Adipocyte (in vitro differentiated cells): ENCODE measurements at regions not wholly inside any gene's neighbourhood (a gene's known extent, or its start where the extent isn't known, plus 50 kb on each side); places are given as distances from the start of the nearest gene placed in this dataset.

Experiments
- DNase-seq: peaks from one replicate; pipeline ENCODE4 v3.0.0-alpha.2; 2015; ENCODE audit warnings: low read depth
- H3K27me3 ChIP-seq: replicated peaks from 2 replicates; pipeline ENCODE4 v1.7.0; 2013; ENCODE audit warnings: mild to moderate bottlenecking, low read length, moderate library complexity; ENCODE audit not compliant: control insufficient read depth, insufficient read depth
- H3K36me3 ChIP-seq: 2 replicates; pipeline ENCODE4 v1.7.0; 2013; ENCODE audit warnings: low read length, mild to moderate bottlenecking, moderate library complexity; ENCODE audit not compliant: control insufficient read depth, insufficient read depth, severe bottlenecking
- H3K4me1 ChIP-seq: 2 replicates; pipeline ENCODE4 v1.7.0; 2013; ENCODE audit warnings: mild to moderate bottlenecking, low read length, moderate library complexity; ENCODE audit not compliant: control insufficient read depth, insufficient read depth
- H3K4me3 ChIP-seq: 2 replicates; pipeline ENCODE4 v1.7.0; 2013; ENCODE audit warnings: mild to moderate bottlenecking, low read length, moderate library complexity
- H3K9ac ChIP-seq: 2 replicates; pipeline ENCODE4 v1.7.0; 2013; ENCODE audit warnings: mild to moderate bottlenecking, low read length, moderate library complexity
- H3K9me3 ChIP-seq: 2 replicates; pipeline ENCODE4 v1.7.0; 2013; ENCODE audit warnings: mild to moderate bottlenecking, low read length, moderate library complexity; ENCODE audit not compliant: control insufficient read depth

DNA sequence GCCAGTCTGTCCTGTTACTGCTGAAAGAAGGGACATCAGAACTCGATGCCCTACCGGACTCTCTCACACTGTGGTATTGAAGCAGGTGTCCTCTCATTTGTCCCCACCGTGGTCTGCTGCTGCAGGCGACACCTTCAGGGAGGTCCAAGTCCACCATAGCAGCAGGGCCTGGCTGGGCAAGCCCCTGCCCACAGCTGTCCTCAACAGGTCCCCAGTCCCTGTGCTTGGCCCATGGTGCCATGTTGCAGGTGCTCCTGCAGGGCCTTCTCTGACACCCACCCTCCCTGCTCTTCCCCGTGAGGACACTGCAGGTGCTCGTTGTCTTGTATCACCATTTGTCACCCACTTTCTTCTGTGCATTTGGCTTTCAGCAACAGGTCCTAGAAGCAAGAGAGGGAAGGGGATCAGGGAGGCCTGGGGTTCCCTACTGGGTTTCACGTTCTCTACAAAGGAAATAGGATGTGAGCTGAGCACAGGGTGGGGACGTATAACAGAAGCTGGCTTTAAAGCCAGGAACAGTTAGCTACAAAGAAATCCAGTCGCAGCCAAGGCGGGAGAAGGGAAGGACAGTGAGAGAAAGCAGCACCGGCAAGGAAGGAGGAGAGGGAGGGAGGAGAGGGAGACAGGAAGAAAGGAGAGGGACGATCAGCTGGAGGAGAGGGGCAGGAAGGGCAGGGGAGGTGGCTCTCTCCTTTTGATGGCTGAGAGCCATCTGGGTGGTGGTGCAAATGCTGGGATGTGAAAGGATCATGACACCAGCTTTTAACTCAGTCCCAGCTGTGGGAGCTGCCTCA lies 117.7 kb upstream of the FRMD4A start:
- H3K9me3 ChIP-seq = peaks cover 5% of the 10 kb centered on the region
- no peaks in the 10 kb centered on the region for H3K4me1 ChIP-seq
- H3K9ac ChIP-seq = no peak overlapping the region
- H3K4me3 ChIP-seq = no peak overlapping the region
- H3K27me3 ChIP-seq = peaks cover 15% of the 10 kb centered on the region
- no peaks in the 10 kb centered on the region for H3K36me3 ChIP-seq
- no peak for DNase-seq

DNA sequence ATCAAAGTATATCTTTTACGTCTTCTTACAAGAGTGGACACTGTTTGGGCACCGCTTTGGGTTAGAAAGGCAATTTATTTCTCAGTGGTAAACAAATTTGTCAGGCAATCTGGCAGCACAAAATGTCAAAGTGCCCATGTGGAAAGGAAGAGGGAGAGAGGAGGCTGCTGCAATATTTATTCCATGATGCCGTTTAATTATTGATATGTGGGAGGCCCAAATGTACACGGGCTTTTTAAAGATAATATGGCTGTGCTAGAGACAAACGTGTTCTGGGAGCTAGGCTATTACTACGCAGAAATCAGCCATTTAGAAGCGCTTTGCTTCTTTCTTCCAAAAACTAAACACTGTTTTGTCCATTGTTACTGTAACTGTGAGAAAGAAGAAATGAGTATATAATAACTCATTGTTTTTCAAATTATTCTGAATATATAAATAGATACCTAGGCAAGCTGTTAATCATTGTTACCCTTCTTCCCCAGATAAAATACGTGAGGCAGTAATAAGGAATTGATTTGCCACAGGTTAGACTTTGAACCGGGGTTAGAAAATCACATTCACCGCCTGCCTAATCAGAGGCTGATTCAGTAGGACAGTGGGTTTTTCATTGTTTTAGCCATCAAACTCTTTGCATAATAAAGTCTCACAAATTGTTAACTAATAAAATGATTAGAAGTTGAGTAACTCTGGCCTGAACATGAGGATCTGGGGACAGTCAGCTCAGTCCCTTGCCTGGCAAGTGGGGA lies 116.5 kb upstream of the FRMD4A start:
- Histone ChIP-seq H3K4me3 (no peak overlapping the region), H3K9me3 (peaks cover 5% of the 10 kb centered on the region), H3K27me3 (peaks cover 15% of the 10 kb centered on the region), H3K9ac (no peak overlapping the region), H3K36me3 (no peaks in the 10 kb centered on the region), H3K4me1 (no peaks in the 10 kb centered on the region)
- no peak for DNase-seq

DNA sequence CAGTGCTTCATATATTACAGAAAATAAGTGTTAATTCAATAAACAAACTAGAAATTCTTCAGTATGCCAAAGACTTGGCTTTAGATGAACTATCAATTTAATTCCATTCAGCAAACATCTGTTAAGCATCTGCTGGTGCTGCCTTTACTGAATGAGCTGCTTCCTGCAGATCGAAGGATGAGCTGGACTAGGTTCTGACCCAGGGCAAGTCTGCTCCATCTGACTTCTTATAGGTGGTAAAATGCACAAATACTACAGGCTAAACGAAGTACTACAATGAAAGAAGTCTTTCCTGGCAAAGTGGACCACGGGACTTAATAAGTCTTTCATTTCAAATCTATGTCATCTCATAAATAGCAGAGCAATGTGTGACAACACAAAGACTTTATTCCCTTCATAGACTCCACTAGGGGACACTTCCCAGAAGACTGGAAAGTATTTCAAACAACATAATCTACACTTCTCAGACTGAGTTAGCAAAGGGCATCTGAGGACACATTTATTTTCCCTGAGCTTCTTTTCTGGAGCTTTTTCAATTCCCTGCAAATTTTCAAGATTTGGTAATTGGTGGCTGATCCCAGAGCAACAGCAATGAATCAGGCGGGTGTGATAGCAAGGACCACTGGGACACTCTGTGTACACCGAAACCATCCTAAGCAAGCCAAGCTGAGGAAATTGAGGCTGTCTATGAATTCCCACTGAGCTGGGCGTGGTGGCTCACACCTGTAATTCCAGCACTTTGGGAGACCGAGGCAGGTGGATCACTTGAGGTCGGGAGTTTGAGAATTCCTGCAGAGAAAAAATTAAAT lies 108.9 kb upstream of the FRMD4A start:
- no peaks in the 10 kb centered on the region for H3K9me3 ChIP-seq

DNA sequence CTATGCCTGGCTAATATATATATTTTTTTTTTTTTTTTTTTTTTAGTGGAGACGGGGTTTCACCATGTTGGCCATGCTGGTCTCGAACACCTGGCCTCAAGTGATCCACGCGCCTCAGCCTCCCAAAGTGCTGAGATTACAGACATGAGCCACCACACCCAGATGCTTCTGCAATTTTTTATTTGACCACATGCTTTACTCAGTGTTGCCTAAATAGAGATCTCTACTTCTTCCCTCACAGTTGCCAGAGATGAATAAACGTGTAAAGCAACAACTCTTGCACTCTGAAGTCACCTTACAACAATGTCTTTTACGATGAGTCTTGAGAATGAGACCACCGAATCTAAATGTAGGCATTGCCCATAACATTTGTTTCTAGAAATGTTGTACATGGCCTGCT lies 107.9 kb upstream of the FRMD4A start:
- no peak for DNase-seq
- no peaks in the 10 kb centered on the region for H3K9me3 ChIP-seq
- H3K27me3 ChIP-seq = peaks cover 43% of the 10 kb centered on the region
- H3K36me3 ChIP-seq = no peaks in the 10 kb centered on the region
- no peak overlapping the region for H3K9ac ChIP-seq
- H3K4me3 ChIP-seq = no peak overlapping the region
- H3K4me1 ChIP-seq = peaks cover 6% of the 10 kb centered on the region

More for the DNA sequence above, 108.9 kb upstream of the FRMD4A start:
- no peak for DNase-seq
- peaks cover 6% of the 10 kb centered on the region for H3K4me1 ChIP-seq
- H3K9ac ChIP-seq = no peak overlapping the region
- H3K4me3 ChIP-seq = no peak overlapping the region
- no peaks in the 10 kb centered on the region for H3K36me3 ChIP-seq
- H3K27me3 ChIP-seq = peaks cover 35% of the 10 kb centered on the region

DNA sequence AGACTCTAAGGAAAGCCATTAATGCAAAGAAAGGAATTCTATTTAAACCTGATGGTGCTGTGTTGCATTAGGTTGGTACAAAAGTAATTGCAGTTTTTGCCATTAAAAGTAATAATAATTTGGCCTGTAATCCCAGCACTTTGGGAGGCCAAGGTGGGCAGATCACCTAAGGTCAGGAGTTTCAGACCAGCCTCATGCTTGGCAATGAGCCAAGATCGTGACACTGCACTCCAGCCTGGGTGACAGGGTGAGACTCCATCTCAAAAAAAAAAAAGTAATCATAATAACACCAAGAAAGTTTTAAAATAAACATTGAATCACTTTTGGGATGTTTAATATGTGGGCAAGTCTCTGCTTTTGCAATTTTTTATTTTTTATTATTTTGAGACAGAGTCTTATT lies 107.3 kb upstream of the FRMD4A start:
- Histone ChIP-seq H3K27me3 (peaks cover 46% of the 10 kb centered on the region), H3K4me3 (no peak overlapping the region), H3K36me3 (no peaks in the 10 kb centered on the region), H3K9ac (no peak overlapping the region), H3K9me3 (no peaks in the 10 kb centered on the region), H3K4me1 (peaks cover 6% of the 10 kb centered on the region)
- DNase-seq = no peak

GRCh38 chr10:14435976-14436632 lies 105.4 kb upstream of the FRMD4A start:
- Histone ChIP-seq H3K9me3 (no peaks in the 10 kb centered on the region), H3K36me3 (no peaks in the 10 kb centered on the region), H3K9ac (no peak overlapping the region), H3K27me3 (peaks cover 43% of the 10 kb centered on the region), H3K4me3 (no peak overlapping the region), H3K4me1 (peaks cover 6% of the 10 kb centered on the region)
- no peak for DNase-seq

GRCh38 chr10:14433147-14433546 lies 102.4 kb upstream of the FRMD4A start:
- H3K9me3 ChIP-seq = no peaks in the 10 kb centered on the region
- H3K4me1 ChIP-seq = no peaks in the 10 kb centered on the region
- H3K36me3 ChIP-seq = no peaks in the 10 kb centered on the region
- H3K4me3 ChIP-seq = no peak overlapping the region
- no peak overlapping the region for H3K9ac ChIP-seq
- DNase-seq = no peak
- H3K27me3 ChIP-seq = peaks cover 45% of the 10 kb centered on the region

- Histone ChIP-seq H3K27me3 (peaks cover 49% of the 10 kb centered on the region), H3K4me3 (no peak overlapping the region), H3K4me1 (no peaks in the 10 kb centered on the region), H3K9ac (no peak overlapping the region), H3K36me3 (no peaks in the 10 kb centered on the region), H3K9me3 (peaks cover 11% of the 10 kb centered on the region)
- no peak for DNase-seq
Observed at GRCh38 chr10:14431868-14432267, 101.1 kb upstream of the FRMD4A start.

DNA sequence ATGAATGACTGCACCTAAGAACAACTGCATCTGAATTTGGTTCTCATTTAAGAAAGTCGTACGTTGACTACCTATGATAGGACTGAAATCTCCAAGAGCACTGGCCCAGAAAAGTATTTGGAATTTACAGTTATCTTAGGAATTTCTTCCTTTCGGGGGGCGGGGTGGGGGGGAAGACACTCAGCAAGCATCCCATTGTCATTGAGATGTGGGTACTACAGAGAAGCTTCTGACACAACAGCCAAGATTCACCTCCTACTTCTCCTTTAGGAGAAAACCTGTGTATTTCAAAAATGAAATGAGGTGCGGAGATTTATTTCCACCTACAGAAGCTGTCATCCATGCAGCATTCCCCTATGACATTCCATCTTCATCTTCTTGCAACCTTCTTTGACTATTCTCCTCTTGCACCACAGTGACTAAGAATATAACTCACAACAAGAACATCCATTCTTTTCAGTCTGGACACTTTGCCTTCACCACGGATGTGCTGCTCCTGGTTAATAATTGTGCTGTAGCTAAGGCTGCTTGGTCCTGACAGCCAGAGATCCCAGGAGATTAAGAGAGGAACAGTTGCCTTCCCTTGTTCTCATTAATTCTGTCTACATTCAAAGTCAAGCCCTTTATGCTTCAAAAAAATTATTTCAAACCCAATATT lies 98.4 kb upstream of the FRMD4A start:
- peaks cover 13% of the 10 kb centered on the region for H3K9me3 ChIP-seq
- DNase-seq = no peak
- peaks cover 35% of the 10 kb centered on the region for H3K27me3 ChIP-seq
- H3K4me3 ChIP-seq = no peak overlapping the region
- no peaks in the 10 kb centered on the region for H3K36me3 ChIP-seq
- H3K4me1 ChIP-seq = no peaks in the 10 kb centered on the region
- H3K9ac ChIP-seq = no peak overlapping the region

GRCh38 chr10:14425034-14425433 lies 94.3 kb upstream of the FRMD4A start:
- Histone ChIP-seq H3K36me3 (no peaks in the 10 kb centered on the region), H3K9me3 (peaks cover 13% of the 10 kb centered on the region), H3K27me3 (peaks cover 31% of the 10 kb centered on the region), H3K9ac (no peak overlapping the region), H3K4me3 (no peak overlapping the region), H3K4me1 (no peaks in the 10 kb centered on the region)
- no peak for DNase-seq
